SK-N-SH (cell line): ENCODE measurements at regions not wholly inside any gene's neighbourhood (a gene's known extent, or its start where the extent isn't known, plus 50 kb on each side); places are given as distances from the start of the nearest gene placed in this dataset.

Experiments
- CTCF ChIA-PET: fragments of 300-600, 350-600 bp; formaldehyde crosslinking; extraction: SDS; loops from one replicate; lab custom pipeline; 2021; lab: Yijun Ruan, JAX
- POLR2A ChIA-PET: fragments of 350-600 bp; sonication (Branson Sonifier 250); formaldehyde crosslinking; extraction: SDS; loops from one replicate; lab custom pipeline; 2020; ENCODE audit warnings: antibody characterized with exemption, inconsistent platforms; lab: Yijun Ruan, JAX
- DNase-seq: peaks from one replicate; pipeline ENCODE4 v3.0.0; 2012
- H2AFZ ChIP-seq: fragments of 200-600 bp; sonication (generic); 2 replicates; pipeline ENCODE4 v1.8.1; 2016; ENCODE audit warnings: antibody characterized with exemption, mild to moderate bottlenecking, low read depth
- H3F3A ChIP-seq: fragments of 200-600 bp; sonication (generic); replicated peaks from 2 replicates; pipeline ENCODE3; 2016; ENCODE audit warnings: antibody characterized with exemption, mild to moderate bottlenecking; ENCODE audit not compliant: insufficient read depth
- H3K27ac ChIP-seq, 2 experiments: fragments of 200-500 bp in 1 of 2; fragments of 200-600 bp in 1 of 2; sonication (Bioruptor generic) in 1 of 2; sonication (generic), shearing (Covaris generic) in 1 of 2; 2 replicates each; pipeline versions ENCODE4 v1.5.1 to v1.6.1; 2014 to 2016; ENCODE audit warnings: low read depth in 2 of 2, inconsistent platforms in 1 of 2, low read length in 1 of 2, mild to moderate bottlenecking in 1 of 2, mixed read lengths in 1 of 2
- H3K27me3 ChIP-seq: fragments of 200-600 bp; sonication (generic), shearing (Covaris generic); 2 replicates; pipeline ENCODE4 v1.6.1; 2016; ENCODE audit warnings: mixed run types; ENCODE audit not compliant: insufficient read depth
- H3K36me3 ChIP-seq, 2 experiments: fragments of 200-500 bp in 1 of 2; fragments of 200-600 bp in 1 of 2; sonication (Bioruptor generic) in 1 of 2; sonication (generic) in 1 of 2; replicated peaks in 1 of 2; 2 replicates each; pipeline versions ENCODE3 to v1.5.1; 2014 to 2016; ENCODE audit warnings: low read length in 1 of 2, mild to moderate bottlenecking in 1 of 2; ENCODE audit not compliant: insufficient read depth in 2 of 2, control insufficient read depth in 1 of 2
- H3K4me1 ChIP-seq, 2 experiments: fragments of 200-500 bp in 1 of 2; fragments of 200-600 bp in 1 of 2; sonication (Bioruptor generic) in 1 of 2; sonication (generic), shearing (Covaris generic) in 1 of 2; 2 replicates each; pipeline versions ENCODE4 v1.5.1 to v1.6.1; 2014 to 2016; ENCODE audit warnings: low read depth in 1 of 2, low read length in 1 of 2, mixed run types in 1 of 2; ENCODE audit not compliant: insufficient read depth in 2 of 2, control insufficient read depth in 1 of 2
- H3K4me2 ChIP-seq: fragments of 200-600 bp; sonication (generic), shearing (Covaris generic); 2 replicates; pipeline ENCODE4 v1.6.1; 2017; ENCODE audit warnings: mixed run types
- H3K4me3 ChIP-seq, 2 experiments: fragments of 200-500 bp in 1 of 2; fragments of 200-600 bp in 1 of 2; sonication (Bioruptor generic) in 1 of 2; sonication (generic), shearing (Covaris generic) in 1 of 2; 2 replicates each; pipeline versions ENCODE4 v1.5.1 to v1.8.1; 2014 to 2016; ENCODE audit warnings: low read depth in 2 of 2, inconsistent platforms in 1 of 2, low read length in 1 of 2, mild to moderate bottlenecking in 1 of 2, mixed read lengths in 1 of 2, moderate library complexity in 1 of 2
- H3K79me2 ChIP-seq: fragments of 200-600 bp; sonication (generic); 2 replicates; pipeline ENCODE4 v1.8.1; 2017; ENCODE audit warnings: mild to moderate bottlenecking; ENCODE audit not compliant: insufficient read depth
- H3K9ac ChIP-seq: fragments of 200-600 bp; sonication (generic); 2 replicates; pipeline ENCODE4 v1.6.1; 2017; ENCODE audit warnings: mixed run types
- H3K9me2 ChIP-seq: fragments of 200-600 bp; sonication (generic); 2 replicates; pipeline ENCODE4 v1.6.1; 2017; ENCODE audit warnings: mixed run types
- H3K9me3 ChIP-seq: fragments of 200-600 bp; sonication (generic); 2 replicates; pipeline ENCODE4 v1.6.1; 2017; ENCODE audit warnings: mixed run types, mild to moderate bottlenecking, moderate library complexity
- H4K20me1 ChIP-seq: fragments of 200-600 bp; sonication (generic); 2 replicates; pipeline ENCODE4 v1.6.1; 2017; ENCODE audit warnings: mild to moderate bottlenecking, mixed run types; ENCODE audit not compliant: insufficient read depth
- ELF1 ChIP-seq: IDR thresholded peaks from 2 replicates; pipeline ENCODE4 v1.4.0; 2012
- EP300 ChIP-seq, 2 experiments: IDR thresholded peaks; 2 replicates each; pipeline versions ENCODE4 v1.4.0 to v1.6.1; 2012; ENCODE audit warnings: borderline replicate concordance in 1 of 2, low read depth in 1 of 2, low read length in 1 of 2
- EZH2phosphoT487 ChIP-seq: fragments of 200-600 bp; sonication (generic); IDR thresholded peaks from 2 replicates; pipeline ENCODE4 v1.6.1; 2017; ENCODE audit warnings: low read depth, mixed run types, mild to moderate bottlenecking, antibody characterized with exemption, moderate library complexity, borderline replicate concordance
- FOXM1 ChIP-seq: IDR thresholded peaks from 2 replicates; pipeline ENCODE4 v1.4.0; 2012; ENCODE audit warnings: low read depth, mild to moderate bottlenecking
- GABPA ChIP-seq: IDR thresholded peaks from 2 replicates; pipeline ENCODE4 v1.4.0; 2012; ENCODE audit warnings: low read depth, mild to moderate bottlenecking
- MXI1 ChIP-seq: IDR thresholded peaks from 2 replicates; pipeline ENCODE4 v1.6.1; 2012; ENCODE audit warnings: mild to moderate bottlenecking, low read depth, low read length, improper control_type of control experiment
- NFIC ChIP-seq: IDR thresholded peaks from 2 replicates; pipeline ENCODE4 v1.4.0; 2012; ENCODE audit warnings: borderline replicate concordance
- RAD21 ChIP-seq: IDR thresholded peaks from 2 replicates; pipeline ENCODE4 v1.6.1; 2012; ENCODE audit warnings: mild to moderate bottlenecking, low read length
- RCOR1 ChIP-seq: fragments of 150-350 bp; IDR thresholded peaks from 2 replicates; pipeline ENCODE4 v1.6.1; 2017; ENCODE audit warnings: antibody characterized with exemption, low read length
- RXRA ChIP-seq: IDR thresholded peaks from 2 replicates; pipeline ENCODE4 v1.4.0; 2012; ENCODE audit warnings: low read depth, mild to moderate bottlenecking, borderline replicate concordance
- SIN3A ChIP-seq: IDR thresholded peaks from 2 replicates; pipeline ENCODE4 v1.6.1; 2012; ENCODE audit warnings: low read depth, mild to moderate bottlenecking, low read length, moderate library complexity, borderline replicate concordance
- YY1 ChIP-seq: IDR thresholded peaks from 2 replicates; pipeline ENCODE4 v1.4.0; 2012; ENCODE audit warnings: low read depth, mild to moderate bottlenecking
- WGBS: methylation state at CpG from one replicate; pipeline ENCODE4 v1.1.6; 2017; ENCODE audit warnings: low lambda C conversion rate; 5-methylcytosine and 5-hydroxymethylcytosine counted together
- TF ChIP-seq, protein P1 (sequence below): IDR thresholded peaks from 2 replicates; pipeline ENCODE4 v1.6.1; 2012; ENCODE audit warnings: mild to moderate bottlenecking, low read depth, low read length, moderate library complexity

DNA sequence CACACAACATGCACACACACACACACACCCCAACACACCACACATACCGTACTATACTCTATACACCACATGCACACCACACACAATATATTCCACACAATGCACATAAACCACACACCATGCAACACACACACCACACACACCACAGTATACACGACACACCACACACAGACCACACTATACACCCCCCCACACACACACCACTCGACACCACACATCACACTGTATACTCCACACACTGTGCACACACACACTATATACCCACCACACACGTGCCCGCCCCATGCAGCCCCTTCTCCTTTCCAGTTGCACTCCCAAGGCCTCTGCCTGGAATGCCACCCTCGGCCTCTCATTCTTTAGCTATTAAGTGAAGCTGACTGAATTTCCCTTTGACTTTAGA, 148.2 kb upstream of the NOCT start:
- POLR2A ChIA-PET, result no interaction called here
- H2AFZ ChIP-seq, result no peak overlapping the region
- CTCF ChIA-PET, result no interaction called here

GRCh38 chr4:138866314-138866713, 149.3 kb upstream of the NOCT start:
- CTCF ChIA-PET, result no interaction called here
- no CpG with 5 or more reads among the region's 2 CpGs for WGBS
- H3K4me2 ChIP-seq, result no peak overlapping the region
- H3F3A ChIP-seq, result no peaks in the 10 kb centered on the region
- peaks cover 0 to 7% of the 10 kb centered on the region in 2 experiments; a peak in 2 of 4 replicates for H3K4me1 ChIP-seq
- H3K9ac ChIP-seq, result no peak overlapping the region
- TF ChIP-seq, protein P1, sequence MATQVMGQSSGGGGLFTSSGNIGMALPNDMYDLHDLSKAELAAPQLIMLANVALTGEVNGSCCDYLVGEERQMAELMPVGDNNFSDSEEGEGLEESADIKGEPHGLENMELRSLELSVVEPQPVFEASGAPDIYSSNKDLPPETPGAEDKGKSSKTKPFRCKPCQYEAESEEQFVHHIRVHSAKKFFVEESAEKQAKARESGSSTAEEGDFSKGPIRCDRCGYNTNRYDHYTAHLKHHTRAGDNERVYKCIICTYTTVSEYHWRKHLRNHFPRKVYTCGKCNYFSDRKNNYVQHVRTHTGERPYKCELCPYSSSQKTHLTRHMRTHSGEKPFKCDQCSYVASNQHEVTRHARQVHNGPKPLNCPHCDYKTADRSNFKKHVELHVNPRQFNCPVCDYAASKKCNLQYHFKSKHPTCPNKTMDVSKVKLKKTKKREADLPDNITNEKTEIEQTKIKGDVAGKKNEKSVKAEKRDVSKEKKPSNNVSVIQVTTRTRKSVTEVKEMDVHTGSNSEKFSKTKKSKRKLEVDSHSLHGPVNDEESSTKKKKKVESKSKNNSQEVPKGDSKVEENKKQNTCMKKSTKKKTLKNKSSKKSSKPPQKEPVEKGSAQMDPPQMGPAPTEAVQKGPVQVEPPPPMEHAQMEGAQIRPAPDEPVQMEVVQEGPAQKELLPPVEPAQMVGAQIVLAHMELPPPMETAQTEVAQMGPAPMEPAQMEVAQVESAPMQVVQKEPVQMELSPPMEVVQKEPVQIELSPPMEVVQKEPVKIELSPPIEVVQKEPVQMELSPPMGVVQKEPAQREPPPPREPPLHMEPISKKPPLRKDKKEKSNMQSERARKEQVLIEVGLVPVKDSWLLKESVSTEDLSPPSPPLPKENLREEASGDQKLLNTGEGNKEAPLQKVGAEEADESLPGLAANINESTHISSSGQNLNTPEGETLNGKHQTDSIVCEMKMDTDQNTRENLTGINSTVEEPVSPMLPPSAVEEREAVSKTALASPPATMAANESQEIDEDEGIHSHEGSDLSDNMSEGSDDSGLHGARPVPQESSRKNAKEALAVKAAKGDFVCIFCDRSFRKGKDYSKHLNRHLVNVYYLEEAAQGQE, result no peak
- TF ChIP-seq SIN3A (no peak), EZH2phosphoT487 (no peak), RXRA (no peak), FOXM1 (no peak), RCOR1 (no peak), GABPA (no peak), MXI1 (no peak), YY1 (no peak)
- TF ChIP-seq, all 33 proteins: peak for 0
- no peaks in the 10 kb centered on the region for H3K27me3 ChIP-seq
- H3K27ac ChIP-seq, result no peak overlapping the region
- no peaks in the 10 kb centered on the region for H3K9me3 ChIP-seq
- POLR2A ChIA-PET, result no interaction called here
- no peaks in the 10 kb centered on the region for H4K20me1 ChIP-seq
- H3K79me2 ChIP-seq, result no peaks in the 10 kb centered on the region
- H3K9me2 ChIP-seq, result no peaks in the 10 kb centered on the region
- H3K4me3 ChIP-seq, result no peak overlapping the region
- no peak overlapping the region for H2AFZ ChIP-seq
- no peaks in the 10 kb centered on the region for H3K36me3 ChIP-seq
- DNase-seq, result no peak

More for the DNA sequence above, 148.2 kb upstream of the NOCT start:
- WGBS, result 79% methylated on average over 6 of the region's 6 CpGs
- DNase-seq, result no peak
- H3K4me1 ChIP-seq, result peaks cover 0 to 9% of the 10 kb centered on the region in 2 experiments; a peak in 2 of 4 replicates
- H3F3A ChIP-seq, result no peaks in the 10 kb centered on the region
- H3K4me3 ChIP-seq, result no peak overlapping the region
- no peaks in the 10 kb centered on the region for H3K9me2 ChIP-seq
- no peaks in the 10 kb centered on the region for H3K79me2 ChIP-seq
- TF ChIP-seq YY1, result no peak
- no peak for TF ChIP-seq ELF1
- TF ChIP-seq EZH2phosphoT487, result no peak
- no peak for TF ChIP-seq NFIC
- TF ChIP-seq EP300 (IDR thresholded peaks at IDR 0.05; ENCODE audit: borderline replicate concordance in 1 of 2, low read depth in 1 of 2, low read length in 1 of 2), result no peak
- no peak for TF ChIP-seq RAD21
- H3K36me3 ChIP-seq, result no peaks in the 10 kb centered on the region
- no peaks in the 10 kb centered on the region for H3K9me3 ChIP-seq
- no peak overlapping the region for H3K4me2 ChIP-seq
- H3K9ac ChIP-seq, result no peak overlapping the region
- H4K20me1 ChIP-seq, result no peaks in the 10 kb centered on the region
- no peak overlapping the region for H3K27ac ChIP-seq
- no peaks in the 10 kb centered on the region for H3K27me3 ChIP-seq
